ENCODE measurements at regions not wholly inside any gene's neighbourhood (a gene's known extent, or its start where the extent isn't known, plus 50 kb on each side); places are given as distances from the start of the nearest gene placed in this dataset.

GRCh38 chr4:184891816-184892397 is 66.1 kb upstream of the ACSL1 start:
- peaks cover 6% of the 10 kb centered on the region for H3K9me3 Mint-ChIP-seq

GRCh38 chr4:184892999-184893398 is 67.2 kb upstream of the ACSL1 start:
- no peaks in the 10 kb centered on the region for H3K4me1 Mint-ChIP-seq
- DNase-seq (ENCODE audit: low spot score) (no peak), ATAC-seq (no peak)
- CTCF ChIA-PET, result no interaction called here
- POLR2A ChIA-PET, result no interaction called here
- no peak for TF ChIP-seq CBFB (CRISPR knock-in tag; IDR thresholded peaks at IDR 0.05; ENCODE audit: low read depth)
- TF ChIP-seq, protein P1, sequence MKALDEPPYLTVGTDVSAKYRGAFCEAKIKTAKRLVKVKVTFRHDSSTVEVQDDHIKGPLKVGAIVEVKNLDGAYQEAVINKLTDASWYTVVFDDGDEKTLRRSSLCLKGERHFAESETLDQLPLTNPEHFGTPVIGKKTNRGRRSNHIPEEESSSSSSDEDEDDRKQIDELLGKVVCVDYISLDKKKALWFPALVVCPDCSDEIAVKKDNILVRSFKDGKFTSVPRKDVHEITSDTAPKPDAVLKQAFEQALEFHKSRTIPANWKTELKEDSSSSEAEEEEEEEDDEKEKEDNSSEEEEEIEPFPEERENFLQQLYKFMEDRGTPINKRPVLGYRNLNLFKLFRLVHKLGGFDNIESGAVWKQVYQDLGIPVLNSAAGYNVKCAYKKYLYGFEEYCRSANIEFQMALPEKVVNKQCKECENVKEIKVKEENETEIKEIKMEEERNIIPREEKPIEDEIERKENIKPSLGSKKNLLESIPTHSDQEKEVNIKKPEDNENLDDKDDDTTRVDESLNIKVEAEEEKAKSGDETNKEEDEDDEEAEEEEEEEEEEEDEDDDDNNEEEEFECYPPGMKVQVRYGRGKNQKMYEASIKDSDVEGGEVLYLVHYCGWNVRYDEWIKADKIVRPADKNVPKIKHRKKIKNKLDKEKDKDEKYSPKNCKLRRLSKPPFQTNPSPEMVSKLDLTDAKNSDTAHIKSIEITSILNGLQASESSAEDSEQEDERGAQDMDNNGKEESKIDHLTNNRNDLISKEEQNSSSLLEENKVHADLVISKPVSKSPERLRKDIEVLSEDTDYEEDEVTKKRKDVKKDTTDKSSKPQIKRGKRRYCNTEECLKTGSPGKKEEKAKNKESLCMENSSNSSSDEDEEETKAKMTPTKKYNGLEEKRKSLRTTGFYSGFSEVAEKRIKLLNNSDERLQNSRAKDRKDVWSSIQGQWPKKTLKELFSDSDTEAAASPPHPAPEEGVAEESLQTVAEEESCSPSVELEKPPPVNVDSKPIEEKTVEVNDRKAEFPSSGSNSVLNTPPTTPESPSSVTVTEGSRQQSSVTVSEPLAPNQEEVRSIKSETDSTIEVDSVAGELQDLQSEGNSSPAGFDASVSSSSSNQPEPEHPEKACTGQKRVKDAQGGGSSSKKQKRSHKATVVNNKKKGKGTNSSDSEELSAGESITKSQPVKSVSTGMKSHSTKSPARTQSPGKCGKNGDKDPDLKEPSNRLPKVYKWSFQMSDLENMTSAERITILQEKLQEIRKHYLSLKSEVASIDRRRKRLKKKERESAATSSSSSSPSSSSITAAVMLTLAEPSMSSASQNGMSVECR (CRISPR knock-in tag; IDR thresholded peaks at IDR 0.05; ENCODE audit: borderline replicate concordance), result no peak
- TF ChIP-seq ZNF121 (CRISPR knock-in tag; IDR thresholded peaks at IDR 0.05), result no peak
- no peak for TF ChIP-seq HMGA2 (CRISPR knock-in tag; IDR thresholded peaks at IDR 0.05)
- TF ChIP-seq TCF7 (CRISPR knock-in tag; IDR thresholded peaks at IDR 0.05; ENCODE audit: low read depth), result no peak
- no peak for TF ChIP-seq MAX (CRISPR knock-in tag; IDR thresholded peaks at IDR 0.05)
- H3K4me3 Mint-ChIP-seq, result no peak overlapping the region
- H3K9me3 Mint-ChIP-seq, result peaks cover 6% of the 10 kb centered on the region
- no peaks in the 10 kb centered on the region for H3K36me3 Mint-ChIP-seq
- no peaks in the 10 kb centered on the region; the same call in 1 of the 2 replicates for H3K27me3 Mint-ChIP-seq (ENCODE audit: low read depth)
- H3K27ac Mint-ChIP-seq, result no peak overlapping the region

More at GRCh38 chr4:184891816-184892397, 66.1 kb upstream of the ACSL1 start:
- no peak for ATAC-seq
- Mint-ChIP-seq H3K36me3 (no peaks in the 10 kb centered on the region), H3K27me3 (ENCODE audit: low read depth) (no peaks in the 10 kb centered on the region; the same call in none of the 2 replicates), H3K4me3 (no peak overlapping the region), H3K4me1 (no peaks in the 10 kb centered on the region), H3K27ac (no peak overlapping the region)
- DNase-seq (ENCODE audit: low spot score), result no peak
- TF ChIP-seq ZNF396 (CRISPR knock-in tag; IDR thresholded peaks at IDR 0.05; ENCODE audit: borderline replicate concordance) (no peak), TEAD4 (CRISPR knock-in tag; IDR thresholded peaks at IDR 0.05) (no peak), NR2C2 (CRISPR knock-in tag; IDR thresholded peaks at IDR 0.05) (no peak), ZNF232 (CRISPR knock-in tag; IDR thresholded peaks at IDR 0.05) (no peak), CDX4 (CRISPR knock-in tag; IDR thresholded peaks at IDR 0.05; ENCODE audit: borderline replicate concordance) (no peak), ERG (CRISPR knock-in tag; IDR thresholded peaks at IDR 0.05) (no peak), ZNF219 (CRISPR knock-in tag; IDR thresholded peaks at IDR 0.05; ENCODE audit: borderline replicate concordance) (no peak), CBFB (CRISPR knock-in tag; IDR thresholded peaks at IDR 0.05; ENCODE audit: low read depth) (no peak), MYBL2 (CRISPR knock-in tag; IDR thresholded peaks at IDR 0.05) (no peak), E2F5 (CRISPR knock-in tag; IDR thresholded peaks at IDR 0.05) (no peak), GABPB1 (CRISPR knock-in tag; IDR thresholded peaks at IDR 0.05) (no peak), ATF2 (CRISPR knock-in tag; IDR thresholded peaks at IDR 0.05; ENCODE audit: borderline replicate concordance, low read depth) (no peak)
- TF ChIP-seq, protein P2, sequence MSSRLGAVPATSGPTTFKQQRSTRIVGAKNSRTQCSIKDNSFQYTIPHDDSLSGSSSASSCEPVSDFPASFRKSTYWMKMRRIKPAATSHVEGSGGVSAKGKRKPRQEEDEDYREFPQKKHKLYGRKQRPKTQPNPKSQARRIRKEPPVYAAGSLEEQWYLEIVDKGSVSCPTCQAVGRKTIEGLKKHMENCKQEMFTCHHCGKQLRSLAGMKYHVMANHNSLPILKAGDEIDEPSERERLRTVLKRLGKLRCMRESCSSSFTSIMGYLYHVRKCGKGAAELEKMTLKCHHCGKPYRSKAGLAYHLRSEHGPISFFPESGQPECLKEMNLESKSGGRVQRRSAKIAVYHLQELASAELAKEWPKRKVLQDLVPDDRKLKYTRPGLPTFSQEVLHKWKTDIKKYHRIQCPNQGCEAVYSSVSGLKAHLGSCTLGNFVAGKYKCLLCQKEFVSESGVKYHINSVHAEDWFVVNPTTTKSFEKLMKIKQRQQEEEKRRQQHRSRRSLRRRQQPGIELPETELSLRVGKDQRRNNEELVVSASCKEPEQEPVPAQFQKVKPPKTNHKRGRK (CRISPR knock-in tag; IDR thresholded peaks at IDR 0.05; ENCODE audit: borderline replicate concordance), result no peak
- TF ChIP-seq, protein P3, sequence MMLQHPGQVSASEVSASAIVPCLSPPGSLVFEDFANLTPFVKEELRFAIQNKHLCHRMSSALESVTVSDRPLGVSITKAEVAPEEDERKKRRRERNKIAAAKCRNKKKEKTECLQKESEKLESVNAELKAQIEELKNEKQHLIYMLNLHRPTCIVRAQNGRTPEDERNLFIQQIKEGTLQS (CRISPR knock-in tag; conservative IDR thresholded peaks at IDR 0.05), result no peak
- ChIA-PET CTCF (no interaction called here), POLR2A (no interaction called here)
